HG03066 (cell line): ENCODE measurements at regions not wholly inside any gene's neighbourhood (a gene's known extent, or its start where the extent isn't known, plus 50 kb on each side); places are given as distances from the start of the nearest gene placed in this dataset.

ENCODE experiments used
- ATAC-seq: cut with Tn5 transposase; IDR thresholded peaks from one replicate; pipeline ENCODE4 v1.9.1; 2021; ENCODE audit warnings: low read depth; ENCODE audit not compliant: unreplicated experiment

DNA sequence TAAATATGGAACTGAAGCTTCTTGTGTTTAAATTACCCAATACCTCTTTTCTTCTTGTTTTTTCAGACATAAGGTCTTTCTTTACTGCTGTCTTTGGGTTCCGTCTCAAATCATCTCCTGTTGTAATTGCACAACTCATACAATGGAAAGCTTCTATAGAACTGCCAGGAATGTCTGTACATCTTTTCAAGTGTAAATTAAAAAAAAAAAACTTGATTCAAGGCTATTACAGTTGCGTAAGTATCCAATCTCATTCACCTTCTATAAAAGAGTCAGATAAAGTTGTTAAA, 243.5 kb downstream of the ICE1 start:
- no peak for ATAC-seq

DNA sequence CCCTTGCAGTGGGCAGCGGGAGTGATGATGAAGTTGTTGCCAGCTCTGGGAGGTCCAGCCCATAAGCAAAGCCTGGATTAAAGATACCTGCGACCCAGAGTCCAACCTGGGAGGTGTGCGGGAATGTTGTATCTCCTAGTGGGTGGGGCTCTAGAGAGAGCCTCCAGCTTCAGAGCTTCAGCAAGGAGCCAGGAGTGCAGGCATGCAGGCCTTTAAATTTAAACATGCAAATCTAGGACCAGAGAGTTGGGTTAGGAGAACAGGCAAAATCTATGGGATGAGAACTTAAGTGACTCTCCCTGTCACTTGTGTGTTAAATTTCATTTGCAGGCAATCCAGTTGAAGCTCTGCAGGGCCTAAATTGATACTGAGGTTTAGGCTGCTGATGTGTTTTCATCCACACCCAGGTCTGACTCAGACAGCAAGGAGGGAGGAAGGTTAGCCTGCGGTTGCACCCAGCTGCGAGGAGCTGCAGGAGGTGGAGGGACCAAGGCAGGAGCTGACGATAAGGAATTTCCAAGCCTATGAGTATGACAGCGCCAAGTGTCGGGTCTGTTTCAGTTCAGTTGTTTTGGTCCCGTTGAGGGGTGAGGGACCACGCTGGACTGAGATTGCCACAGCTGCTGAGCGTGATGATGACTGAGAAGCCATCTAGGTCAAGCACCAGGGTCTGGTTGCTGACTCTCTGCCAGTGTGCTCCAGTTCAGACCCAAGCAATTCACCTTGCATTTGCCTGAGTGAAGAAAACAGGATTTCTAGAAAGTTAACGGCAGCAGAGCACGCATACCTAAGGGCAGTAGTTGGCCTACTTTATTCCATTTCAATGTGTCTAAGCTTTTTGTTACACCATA, 243.0 kb downstream of the ICE1 start:
- no peak for ATAC-seq

DNA sequence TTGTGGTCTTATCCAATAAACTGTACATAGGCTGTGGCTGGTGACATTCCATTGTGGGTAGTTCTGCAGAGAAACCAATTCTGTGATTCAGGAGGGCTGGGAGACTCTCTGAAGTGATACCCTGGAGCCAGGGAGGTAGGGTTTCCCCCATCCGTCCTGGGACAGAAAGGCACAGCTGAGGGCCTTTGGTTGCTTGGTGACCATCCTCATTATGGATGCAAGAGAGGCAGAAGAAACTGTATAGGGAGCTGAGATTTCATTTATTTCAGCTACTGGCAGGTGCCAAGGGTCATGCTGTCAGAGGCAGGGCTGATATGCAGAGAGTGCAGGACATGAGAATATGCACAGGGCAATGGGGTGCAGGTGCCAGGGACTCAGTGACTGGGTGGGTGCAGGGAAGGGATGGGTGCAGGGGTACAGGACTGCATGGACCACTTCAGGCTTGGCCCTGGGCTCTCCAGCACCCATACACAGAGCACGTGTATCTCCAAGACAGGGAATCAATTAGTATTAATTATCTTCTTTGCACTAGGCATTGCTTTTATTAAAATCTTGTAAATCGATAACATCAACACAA, 236.5 kb downstream of the ICE1 start:
- ATAC-seq: no peak

DNA sequence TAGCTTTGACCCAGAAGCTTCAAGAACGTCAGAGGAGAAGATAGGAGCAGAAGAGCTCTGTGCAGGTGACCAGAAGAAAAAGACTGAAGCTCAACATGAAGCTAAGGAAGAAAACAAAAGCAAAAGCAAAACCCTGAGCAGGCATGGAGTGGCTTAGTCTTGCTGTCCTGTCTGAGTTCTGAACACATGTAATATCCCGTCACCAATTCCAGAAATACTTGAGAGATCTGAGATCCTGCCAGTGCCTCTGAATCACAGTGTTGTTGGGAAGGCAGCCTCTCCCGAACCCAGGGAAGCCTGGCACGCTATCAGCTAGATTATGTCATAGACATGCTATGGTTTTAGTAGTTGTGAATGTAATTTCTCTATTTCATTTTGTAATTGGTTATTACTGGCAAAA, 235.7 kb downstream of the ICE1 start:
- no peak for ATAC-seq

DNA sequence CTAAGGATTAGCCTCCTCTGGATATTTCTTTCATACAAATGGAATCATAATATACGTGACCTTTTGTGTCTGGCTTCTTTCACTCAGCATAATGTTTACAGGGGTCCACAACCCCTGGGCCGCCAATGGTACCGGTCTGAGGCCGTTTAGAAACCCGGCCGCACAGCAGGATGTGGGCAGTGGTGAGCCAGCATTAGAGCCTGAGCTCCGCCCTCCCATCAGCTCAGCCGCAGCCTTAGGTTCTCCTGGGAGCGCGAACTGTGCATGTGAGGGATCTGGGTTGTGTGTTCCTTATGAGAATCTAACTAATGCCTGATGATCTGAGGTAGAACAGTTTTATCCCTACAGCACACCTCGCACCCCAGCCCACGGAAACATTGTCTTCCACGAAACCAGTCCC, 229.7 kb downstream of the ICE1 start:
- no peak for ATAC-seq

DNA sequence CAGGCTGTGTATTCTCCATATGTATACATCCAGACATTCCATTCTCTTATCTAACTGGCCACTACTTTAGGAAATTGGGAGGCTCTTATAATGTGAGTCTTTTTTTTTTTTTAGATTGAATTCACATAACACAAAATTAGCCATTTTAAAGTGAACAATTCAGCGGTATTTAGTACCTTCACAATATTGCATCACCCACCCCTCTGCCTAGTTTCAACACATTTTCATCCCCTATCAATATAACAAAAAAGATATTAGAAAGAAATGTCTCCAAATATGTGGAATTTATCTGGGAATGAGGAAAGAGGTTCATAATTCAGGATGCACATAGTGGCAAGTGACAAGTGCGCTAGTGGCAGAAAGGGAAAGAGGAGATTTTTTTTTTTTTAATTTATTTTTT, 228.5 kb downstream of the ICE1 start:
- no peak for ATAC-seq

DNA sequence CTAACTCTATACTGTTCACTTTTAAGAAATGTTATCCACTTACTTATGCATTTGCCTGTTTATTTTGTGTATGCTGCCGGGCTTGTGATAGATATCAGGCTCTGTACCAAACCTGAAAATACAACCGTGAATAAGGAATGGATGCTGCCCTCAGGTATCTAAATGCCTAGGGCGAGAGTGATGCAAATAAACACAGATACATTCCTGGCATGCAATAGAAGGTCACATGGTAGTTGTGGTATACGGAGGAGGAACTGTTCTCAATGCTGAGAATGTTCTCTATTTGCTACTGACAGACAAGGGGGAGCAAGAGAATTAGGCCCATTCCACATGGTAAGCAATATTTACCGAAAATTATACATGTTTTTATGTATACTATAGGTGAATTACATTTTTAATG, 227.8 kb downstream of the ICE1 start:
- ATAC-seq: no peak

DNA sequence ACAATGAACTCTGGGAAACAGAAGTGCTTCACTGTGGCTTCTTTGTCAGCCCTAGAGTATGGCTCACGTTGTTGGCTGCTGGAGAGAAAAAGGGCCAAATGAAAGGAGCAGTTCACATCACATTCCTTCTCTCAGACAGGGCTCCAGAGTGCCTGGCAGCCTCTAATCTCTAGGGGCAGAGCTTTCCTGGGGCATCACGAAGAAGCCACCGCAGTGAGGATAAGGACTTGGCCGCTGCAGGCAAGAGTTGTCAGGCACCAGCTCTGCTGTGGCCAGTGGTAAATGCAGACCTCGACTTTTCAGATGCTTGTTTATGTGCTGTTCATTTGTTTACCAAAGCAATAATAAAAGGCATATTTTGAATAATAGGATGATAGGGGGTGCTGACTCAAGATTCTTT, 227.2 kb downstream of the ICE1 start:
- ATAC-seq: no peak

DNA sequence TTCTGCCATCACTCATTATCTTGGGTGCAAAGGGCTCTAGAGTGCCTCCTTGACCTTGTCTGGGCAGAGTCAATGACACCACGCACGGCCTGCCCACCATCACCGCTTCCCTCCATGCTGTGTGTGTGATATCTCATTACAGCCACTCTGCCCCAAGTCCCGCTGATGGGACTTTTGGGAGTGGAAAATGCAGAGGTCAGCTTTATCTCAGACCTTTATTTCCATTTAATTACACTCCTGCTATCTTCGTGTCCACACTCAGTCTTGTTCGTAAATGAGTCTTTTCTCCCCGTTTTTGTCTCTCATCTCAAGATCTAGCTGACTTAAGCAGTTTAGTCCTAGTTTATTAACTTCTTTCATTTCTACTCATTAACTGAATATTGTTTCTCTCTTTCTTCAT, 226.2 kb downstream of the ICE1 start:
- ATAC-seq: no peak

DNA sequence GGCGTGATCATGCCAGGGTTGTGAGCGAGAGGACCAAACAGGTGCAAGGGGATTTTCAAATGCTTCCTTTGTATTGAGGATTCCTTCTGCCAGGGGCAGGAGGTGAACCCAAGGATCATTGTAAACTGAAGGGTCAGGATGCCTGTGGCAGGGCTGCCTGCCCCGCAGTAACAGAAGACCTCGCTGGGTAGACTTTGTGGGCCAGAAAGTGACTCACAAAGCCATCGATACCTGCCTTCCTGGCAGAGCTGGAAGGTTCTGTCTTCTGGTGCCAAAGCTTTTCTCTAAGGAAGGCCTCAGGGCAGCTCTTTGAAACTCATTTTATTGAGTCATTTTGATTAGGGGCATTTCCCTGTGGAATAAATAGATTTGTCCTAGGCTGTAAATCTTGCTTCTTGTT, 223.4 kb downstream of the ICE1 start:
- ATAC-seq: no peak

DNA sequence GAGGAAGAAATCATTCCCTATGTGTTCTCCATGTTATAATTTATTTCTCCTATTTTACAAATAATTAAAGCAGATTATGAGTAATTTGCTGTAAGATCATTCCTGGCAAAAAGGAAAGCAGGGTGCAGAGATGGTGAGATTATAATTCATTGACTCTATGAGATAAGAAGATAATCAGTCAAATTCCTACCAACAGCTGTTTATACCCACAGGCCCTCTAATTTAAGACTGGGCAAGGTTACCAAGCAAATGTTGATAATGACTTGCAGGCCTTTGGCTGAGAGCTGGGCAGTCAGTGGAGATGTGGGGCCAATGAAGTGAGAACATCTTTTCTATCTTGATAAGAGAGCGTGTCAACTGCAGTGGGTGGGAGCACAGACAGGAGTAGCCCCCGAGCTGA, 222.7 kb downstream of the ICE1 start:
- no peak for ATAC-seq

DNA sequence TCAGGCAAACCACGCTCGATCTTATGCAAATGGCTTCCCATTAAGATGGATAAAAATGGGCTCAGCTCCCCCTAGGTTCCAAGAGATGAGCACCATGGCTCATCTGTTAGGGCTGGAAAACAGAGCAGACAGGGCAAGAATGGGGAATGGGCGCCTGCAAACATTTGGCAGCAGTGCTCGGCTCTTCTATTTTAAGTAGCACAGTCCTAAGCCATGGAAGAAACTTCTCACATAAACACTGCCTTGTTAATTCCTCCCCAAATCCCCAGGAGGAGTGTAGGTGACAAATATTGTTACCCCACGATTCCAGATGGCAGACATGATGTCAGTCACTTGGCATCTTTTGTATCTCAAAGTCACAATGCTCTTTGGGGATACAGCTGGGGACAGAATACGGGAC, 221.8 kb downstream of the ICE1 start:
- no peak for ATAC-seq

DNA sequence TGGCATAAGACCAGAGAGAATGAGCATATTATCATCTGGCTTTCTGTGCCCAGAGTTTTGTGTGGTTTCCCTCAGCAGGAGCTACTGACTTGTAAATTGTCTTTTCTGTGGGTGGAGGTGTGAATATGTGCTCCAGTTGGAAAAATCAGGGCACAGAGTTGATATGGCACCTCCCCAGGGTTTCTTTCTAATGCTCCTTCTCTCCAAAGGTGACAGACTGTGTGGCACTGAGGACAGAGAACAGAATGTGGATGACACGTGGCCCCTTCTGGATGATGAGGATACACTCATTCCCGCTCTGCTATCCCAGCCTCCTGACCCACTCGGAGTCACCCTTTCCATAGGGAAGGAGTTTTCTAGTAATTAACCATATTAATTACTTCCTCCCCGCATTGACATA, 221.0 kb downstream of the ICE1 start:
- ATAC-seq: no peak

DNA sequence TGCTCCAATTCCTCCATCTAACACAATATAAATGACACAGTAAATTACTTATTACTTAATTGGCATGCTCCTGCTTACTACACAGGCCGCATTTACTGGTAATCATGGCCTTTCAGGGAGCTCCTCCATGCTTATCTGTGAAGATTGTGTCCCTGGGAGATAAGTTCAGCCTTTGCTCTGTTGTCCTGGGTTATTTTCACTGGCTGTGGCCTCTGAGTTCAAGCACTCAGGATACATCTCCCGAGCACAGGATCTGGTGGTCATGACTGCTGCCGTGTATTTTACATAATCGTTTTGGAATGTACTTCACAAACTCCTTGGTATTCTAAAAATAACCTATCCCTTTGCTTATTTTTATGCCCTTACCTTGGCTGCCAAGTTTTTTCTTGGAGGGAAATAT, 215.7 kb downstream of the ICE1 start:
- no peak for ATAC-seq

DNA sequence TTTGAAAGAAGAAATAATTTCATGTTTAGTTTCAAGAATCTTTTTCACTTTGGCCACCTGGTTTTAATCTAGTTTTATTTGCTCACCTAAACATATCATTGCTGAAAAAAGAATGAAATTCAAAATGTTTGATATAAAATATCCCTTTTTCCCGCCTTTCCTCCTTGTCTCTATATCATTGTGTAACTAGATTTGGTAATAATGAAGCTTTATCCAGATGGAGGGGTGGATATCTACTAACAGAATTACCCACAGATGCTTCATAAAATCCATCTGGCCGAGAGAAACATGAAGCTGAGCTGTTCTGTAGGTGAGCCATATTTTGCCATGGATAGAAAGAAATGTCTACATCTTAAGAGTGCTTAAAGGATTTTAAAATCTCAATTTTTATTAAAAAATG, 214.7 kb downstream of the ICE1 start:
- no peak for ATAC-seq

DNA sequence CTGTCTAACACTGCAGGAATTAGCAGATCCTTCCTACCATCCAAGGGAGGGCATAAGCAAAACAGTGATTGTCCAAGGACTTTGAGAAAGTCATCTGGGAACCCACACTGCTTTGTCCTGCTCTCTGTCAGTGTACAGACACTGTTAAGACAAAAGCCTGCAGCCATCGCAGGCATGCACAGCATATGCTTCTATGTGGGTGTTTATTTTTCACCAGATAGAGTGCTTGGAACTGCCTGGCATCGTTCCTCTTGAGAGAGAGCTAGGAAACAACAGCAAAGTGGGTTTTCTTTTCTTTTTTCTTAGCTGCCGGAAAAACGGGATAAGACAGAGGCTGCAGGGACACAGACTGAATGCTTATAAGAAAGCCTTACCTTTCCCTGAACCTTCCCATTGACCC, 212.3 kb downstream of the ICE1 start:
- ATAC-seq: no peak

DNA sequence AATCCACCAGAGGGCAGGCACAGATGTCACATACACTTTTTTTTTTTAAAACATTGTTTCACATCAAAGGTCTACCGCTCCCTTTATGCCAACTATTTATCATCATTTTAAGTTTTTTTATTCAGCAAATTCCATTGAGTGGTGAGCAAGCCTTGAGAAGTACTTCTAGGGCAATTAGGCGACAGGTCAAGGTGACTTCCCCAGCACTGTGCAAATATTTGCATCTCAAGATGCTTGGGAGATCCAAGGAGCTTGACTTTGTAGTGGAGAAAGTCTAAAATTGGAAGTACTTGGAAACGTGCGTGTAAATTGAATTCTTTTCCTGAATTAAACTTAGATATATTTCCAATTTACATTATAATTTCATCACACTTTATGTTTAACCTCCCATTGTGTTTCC, 211.1 kb downstream of the ICE1 start:
- no peak for ATAC-seq

DNA sequence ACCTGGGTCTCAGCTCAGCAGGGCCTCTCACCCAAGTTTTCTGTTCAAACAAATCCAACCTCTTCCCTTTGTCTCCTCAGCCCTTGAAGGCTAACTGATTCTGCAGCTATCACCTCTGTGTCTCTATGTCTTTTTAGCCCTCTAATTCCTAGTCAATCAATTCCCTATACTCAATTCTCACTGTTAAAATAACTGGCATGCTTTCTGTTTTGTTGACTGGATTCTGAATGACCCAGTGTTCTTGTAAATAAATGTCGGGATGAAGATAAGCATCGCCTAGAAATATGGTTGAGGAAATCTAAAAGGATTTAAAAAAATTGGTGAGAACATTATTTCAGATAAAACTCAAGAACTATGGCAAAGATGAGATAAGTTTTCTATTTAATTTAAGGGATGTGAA, 210.2 kb downstream of the ICE1 start:
- no peak for ATAC-seq

DNA sequence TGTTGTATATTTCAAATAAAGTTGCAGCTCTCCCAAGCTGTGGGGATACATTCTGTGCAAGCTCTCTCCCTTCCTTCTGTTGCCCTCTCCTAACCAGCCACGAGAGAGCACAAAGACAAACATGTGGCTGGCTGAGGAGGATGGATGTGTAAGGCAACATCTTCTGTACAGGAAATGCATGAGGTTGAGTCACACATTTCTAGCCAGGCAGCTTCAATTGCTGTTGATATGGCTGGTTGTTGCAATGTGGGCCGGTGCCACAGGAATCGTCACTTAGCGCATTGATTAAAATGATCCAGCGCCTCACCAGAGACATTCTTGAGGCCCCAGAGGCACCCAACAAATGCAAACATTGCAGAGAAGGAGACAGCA, 207.1 kb downstream of the ICE1 start:
- no peak for ATAC-seq

DNA sequence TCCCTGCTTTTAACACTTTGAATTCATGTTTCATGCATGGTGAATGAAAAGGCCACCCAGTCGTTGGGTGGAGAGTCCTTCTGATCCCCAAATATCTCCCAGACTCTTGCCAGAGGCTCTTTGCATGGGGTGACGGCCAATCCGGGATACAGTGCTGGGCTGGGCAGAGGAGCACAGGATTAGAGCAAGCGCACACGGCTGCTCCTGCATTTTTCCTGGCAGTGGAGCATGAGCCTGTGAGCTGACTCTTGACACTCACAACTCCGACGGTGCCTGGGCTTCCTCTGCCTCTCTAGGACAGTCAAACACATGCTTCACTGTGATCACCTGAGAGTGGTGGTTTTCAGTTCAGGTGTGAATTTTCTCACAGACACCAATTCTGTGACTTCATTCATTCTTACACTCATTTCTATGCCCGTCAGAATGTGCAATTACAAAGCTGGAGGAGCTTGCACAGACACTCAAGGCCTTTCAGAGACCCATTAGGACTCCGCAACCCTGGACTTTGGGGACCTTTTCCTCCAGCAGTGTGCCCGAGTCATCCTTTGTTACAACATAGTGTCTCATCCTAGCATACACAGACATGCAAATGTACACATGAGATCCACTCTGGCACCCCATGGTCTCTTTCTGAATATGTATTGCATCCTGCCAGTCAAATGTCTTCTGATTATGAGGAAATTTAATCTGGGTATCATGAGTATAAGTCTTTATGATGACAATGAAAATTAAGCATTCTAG, 206.6 kb downstream of the ICE1 start:
- no peak for ATAC-seq

DNA sequence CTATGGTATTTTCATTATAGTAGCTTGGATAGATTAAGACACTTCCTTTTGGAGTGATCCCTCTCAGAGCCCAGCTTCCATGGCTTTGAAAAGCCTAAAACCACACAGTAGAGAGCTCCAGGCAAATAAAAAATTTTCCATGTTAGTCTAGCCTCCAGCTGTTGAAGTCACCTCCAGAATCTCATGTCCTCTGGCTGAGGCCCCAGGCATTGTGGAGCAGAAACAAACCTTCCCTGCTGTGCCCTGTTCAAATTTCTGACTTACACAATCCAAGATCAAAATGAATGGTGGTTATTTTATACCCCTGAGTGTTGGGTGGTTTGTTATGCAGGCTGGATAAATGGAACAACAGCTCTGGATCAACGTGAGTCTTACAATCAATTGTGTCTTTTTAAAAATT, 203.9 kb downstream of the ICE1 start:
- ATAC-seq: no peak

DNA sequence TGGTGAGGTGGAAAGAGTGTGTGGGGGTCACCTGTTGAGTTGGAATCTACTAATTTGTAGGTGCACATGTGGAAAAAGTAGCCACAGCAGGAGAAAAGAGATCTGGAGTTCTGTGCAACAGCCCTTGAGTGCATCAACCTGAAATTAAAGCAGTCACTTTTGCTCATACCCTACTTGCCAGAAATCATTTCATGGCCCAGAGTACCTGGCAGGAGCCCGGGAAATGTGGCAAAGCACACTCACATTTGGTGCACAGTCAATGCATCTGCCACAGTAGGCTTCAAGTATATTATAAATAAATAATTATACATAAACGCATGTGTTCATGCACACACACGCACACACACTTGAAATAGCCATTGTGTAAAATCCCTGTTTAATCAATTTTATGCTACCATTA, 203.0 kb downstream of the ICE1 start:
- ATAC-seq: no peak
